SU-DHL-6 (cell line): ENCODE measurements at regions not wholly inside any gene's neighbourhood (a gene's known extent, or its start where the extent isn't known, plus 50 kb on each side); places are given as distances from the start of the nearest gene placed in this dataset.

ENCODE experiments used
- H2AFZ ChIP-seq: fragments of 200-600 bp; sonication (generic); 2 replicates; pipeline ENCODE4 v1.6.1; 2014; ENCODE audit warnings: low read depth, mild to moderate bottlenecking, moderate library complexity, mixed read lengths, antibody characterized with exemption, low read length; ENCODE audit not compliant: severe bottlenecking
- H3F3A ChIP-seq: fragments of 200-600 bp; shearing (Covaris generic); 2 replicates; pipeline ENCODE4 v1.6.0; 2016; ENCODE audit warnings: antibody characterized with exemption, mild to moderate bottlenecking; ENCODE audit not compliant: insufficient read depth
- H3K27ac ChIP-seq: fragments of 200-600 bp; sonication (generic); 2 replicates; pipeline ENCODE4 v1.5.1; 2016; ENCODE audit warnings: low read depth, mild to moderate bottlenecking, low read length, moderate library complexity, mixed read lengths
- H3K27me3 ChIP-seq: fragments of 200-600 bp; sonication (generic), shearing (Covaris generic); 2 replicates; pipeline ENCODE4 v1.6.0; 2014; ENCODE audit warnings: mild to moderate bottlenecking, low read length
- H3K36me3 ChIP-seq: fragments of 200-600 bp; sonication (generic); 2 replicates; pipeline ENCODE4 v1.6.1; 2014; ENCODE audit warnings: mild to moderate bottlenecking, low read length, mixed read lengths
- H3K4me2 ChIP-seq: fragments of 300-600, 200-600 bp; shearing (Covaris generic), sonication (generic); 2 replicates; pipeline ENCODE4 v1.6.0; 2014; ENCODE audit warnings: low read length, low read depth, mild to moderate bottlenecking; ENCODE audit not compliant: poor library complexity, severe bottlenecking
- H3K4me3 ChIP-seq: fragments of 200-600 bp; sonication (generic); 2 replicates; pipeline ENCODE4 v1.5.1; 2014; ENCODE audit warnings: antibody characterized with exemption, low read length, mild to moderate bottlenecking, mixed read lengths; ENCODE audit not compliant: insufficient read depth, poor library complexity, severe bottlenecking
- H3K79me2 ChIP-seq: fragments of 200-600 bp; sonication (generic); 2 replicates; pipeline ENCODE4 v1.6.1; 2014; ENCODE audit warnings: mild to moderate bottlenecking, low read length, moderate library complexity; ENCODE audit not compliant: insufficient read depth
- H3K9ac ChIP-seq: fragments of 200-600 bp; sonication (generic); 2 replicates; pipeline ENCODE4 v1.7.0; 2014; ENCODE audit warnings: mild to moderate bottlenecking, low read length
- H3K9me2 ChIP-seq: fragments of 200-600 bp; sonication (generic); replicated peaks from 2 replicates; pipeline ENCODE4 v1.6.1; 2014; ENCODE audit warnings: low read length; ENCODE audit not compliant: insufficient read depth
- H3K9me3 ChIP-seq: fragments of 200-600 bp; sonication (generic); 2 replicates; pipeline ENCODE4 v1.6.1; 2014; ENCODE audit warnings: low read length, mixed read lengths; ENCODE audit not compliant: insufficient read depth
- H4K20me1 ChIP-seq: fragments of 200-600 bp; sonication (generic); 2 replicates; pipeline ENCODE4 v1.6.1; 2014; ENCODE audit warnings: low read depth, mild to moderate bottlenecking, antibody characterized with exemption, low read length, moderate library complexity, mixed read lengths
- CTCF ChIP-seq: fragments of 200-600 bp; sonication (generic); IDR thresholded peaks from one replicate; pipeline ENCODE4 v1.5.1; 2017; ENCODE audit warnings: antibody characterized with exemption, mild to moderate bottlenecking, low read length, moderate library complexity; ENCODE audit not compliant: insufficient read depth, poor library complexity, severe bottlenecking
- EZH2phosphoT487 ChIP-seq: fragments of 200-600 bp; sonication (generic), shearing (Covaris generic); conservative IDR thresholded peaks from 2 replicates; pipeline ENCODE4 v1.6.1; 2018; ENCODE audit warnings: mild to moderate bottlenecking, antibody characterized with exemption, low read length, moderate library complexity, mixed read lengths

DNA sequence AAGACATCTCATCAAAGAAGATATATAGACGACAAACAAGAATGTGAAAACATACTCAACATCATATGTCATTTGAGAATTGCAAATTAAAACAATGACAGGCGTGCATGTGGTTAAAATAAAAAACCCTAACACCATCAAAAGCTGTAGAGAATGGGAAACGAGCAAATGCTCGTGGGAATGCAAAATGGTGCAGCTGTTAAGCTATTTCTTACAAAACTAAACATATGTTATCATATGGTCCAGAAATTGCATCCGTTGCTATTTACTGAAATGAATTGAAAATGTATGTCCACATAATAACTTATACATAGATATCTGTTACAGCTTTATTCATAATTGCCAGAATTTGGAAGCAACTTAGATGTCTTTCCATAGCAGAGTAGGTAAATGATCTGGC, 574.4 kb downstream of the TNS3 start:
- Histone ChIP-seq H3K4me2 (no peak overlapping the region), H3F3A (no peaks in the 10 kb centered on the region), H3K27ac (no peak overlapping the region), H3K27me3 (no peaks in the 10 kb centered on the region), H3K4me3 (no peak overlapping the region), H3K36me3 (no peaks in the 10 kb centered on the region), H4K20me1 (no peaks in the 10 kb centered on the region), H3K9me3 (no peaks in the 10 kb centered on the region), H2AFZ (no peak overlapping the region), H3K79me2 (no peaks in the 10 kb centered on the region), H3K9me2 (no peaks in the 10 kb centered on the region), H3K9ac (no peak overlapping the region)
- TF ChIP-seq CTCF (no peak), EZH2phosphoT487 (no peak)

DNA sequence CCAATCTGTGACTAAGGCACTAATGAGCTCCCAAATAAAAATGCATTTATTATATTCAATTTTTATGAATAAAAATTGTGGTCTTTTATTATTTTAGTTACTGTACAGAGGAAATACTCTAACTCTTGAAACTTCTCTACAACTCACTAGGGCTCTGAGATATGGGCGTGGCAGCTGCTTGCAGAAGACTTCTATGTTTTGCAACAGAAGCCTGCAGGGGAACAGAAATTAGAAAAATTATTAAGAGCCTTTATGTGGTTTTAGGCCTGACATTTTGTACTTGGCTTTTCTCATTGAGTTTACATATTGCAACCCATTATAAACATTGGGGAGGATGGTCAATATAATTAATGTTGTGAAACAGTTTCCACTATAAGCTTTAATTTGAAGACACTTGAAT, 581.4 kb downstream of the TNS3 start:
- no peak overlapping the region for H3K27ac ChIP-seq
- no peaks in the 10 kb centered on the region for H3K36me3 ChIP-seq
- H3K9ac ChIP-seq = no peak overlapping the region
- TF ChIP-seq EZH2phosphoT487 (no peak), CTCF (no peak)
- no peaks in the 10 kb centered on the region for H3K9me3 ChIP-seq
- no peaks in the 10 kb centered on the region for H4K20me1 ChIP-seq
- H3F3A ChIP-seq = no peaks in the 10 kb centered on the region
- no peaks in the 10 kb centered on the region for H3K79me2 ChIP-seq
- H2AFZ ChIP-seq = no peak overlapping the region
- no peak overlapping the region for H3K4me3 ChIP-seq
- H3K27me3 ChIP-seq = no peaks in the 10 kb centered on the region
- no peaks in the 10 kb centered on the region for H3K9me2 ChIP-seq
- no peak overlapping the region for H3K4me2 ChIP-seq

- TF ChIP-seq CTCF (no peak), EZH2phosphoT487 (no peak)
- Histone ChIP-seq H3K27me3 (no peaks in the 10 kb centered on the region), H3K4me3 (no peak overlapping the region), H3K36me3 (no peaks in the 10 kb centered on the region), H3K27ac (no peak overlapping the region), H3K9me3 (no peaks in the 10 kb centered on the region), H3K79me2 (no peaks in the 10 kb centered on the region), H3K9me2 (no peaks in the 10 kb centered on the region), H3F3A (no peaks in the 10 kb centered on the region), H4K20me1 (no peaks in the 10 kb centered on the region), H3K4me2 (no peak overlapping the region), H3K9ac (no peak overlapping the region), H2AFZ (no peak overlapping the region)
Observed at GRCh38 chr7:46999866-47000265, 582.0 kb downstream of the TNS3 start.

GRCh38 chr7:46996972-46997371, 584.9 kb downstream of the TNS3 start:
- Histone ChIP-seq H3K9me3 (no peaks in the 10 kb centered on the region), H3K27me3 (no peaks in the 10 kb centered on the region), H3K79me2 (no peaks in the 10 kb centered on the region), H3K27ac (no peak overlapping the region), H2AFZ (no peak overlapping the region), H4K20me1 (no peaks in the 10 kb centered on the region), H3K4me3 (no peak overlapping the region), H3K36me3 (no peaks in the 10 kb centered on the region), H3K4me2 (no peak overlapping the region), H3K9ac (no peak overlapping the region), H3K9me2 (no peaks in the 10 kb centered on the region), H3F3A (no peaks in the 10 kb centered on the region)
- TF ChIP-seq EZH2phosphoT487 (no peak), CTCF (no peak)
